COR-L47 (cell line): ENCODE measurements at regions not wholly inside any gene's neighbourhood (a gene's known extent, or its start where the extent isn't known, plus 50 kb on each side); places are given as distances from the start of the nearest gene placed in this dataset.
"Not testable (repeated sequence)": the region's sequence is repeated elsewhere in the genome, so short reads cannot be mapped to it uniquely, and the experiment has no call there.

Experiments used
- DNase-seq: peaks from one replicate; lab custom pipeline; 2025; lab: John Stamatoyannopoulos, UW

GRCh38 chr5:124895236-124895635, 148.8 kb upstream of the ZNF608 start:
- no peak for DNase-seq

- no peak for DNase-seq
Measured at GRCh38 chr5:124901081-124901480, 154.6 kb upstream of the ZNF608 start.

- DNase-seq, result peak; percentile 53
Measured at GRCh38 chr5:124902097-124902821, 155.8 kb upstream of the ZNF608 start.

- DNase-seq, result no peak
Measured at GRCh38 chr5:124905256-124906130, 159.1 kb upstream of the ZNF608 start.

GRCh38 chr5:124906339-124907097, 160.1 kb upstream of the ZNF608 start:
- peak; percentile 62 for DNase-seq

GRCh38 chr5:124907098-124907644, 160.7 kb upstream of the ZNF608 start:
- DNase-seq, result no peak

GRCh38 chr5:124908581-124909451, 162.4 kb upstream of the ZNF608 start:
- DNase-seq, result peak; percentile 87

GRCh38 chr5:124909734-124910133, 163.3 kb upstream of the ZNF608 start:
- peak; percentile 11 for DNase-seq

- no peak for DNase-seq
Measured at GRCh38 chr5:124910354-124911016, 164.0 kb upstream of the ZNF608 start.

- DNase-seq, result no peak
Measured at GRCh38 chr5:124912638-124913328, 166.3 kb upstream of the ZNF608 start.

GRCh38 chr5:124913329-124913653, 166.9 kb upstream of the ZNF608 start:
- no peak for DNase-seq

GRCh38 chr5:124916313-124916712, 169.9 kb upstream of the ZNF608 start:
- not testable (repeated sequence) for DNase-seq

GRCh38 chr5:124918618-124919017, 172.2 kb upstream of the ZNF608 start:
- no peak for DNase-seq

GRCh38 chr5:124919076-124919475, 172.6 kb upstream of the ZNF608 start:
- no peak for DNase-seq

GRCh38 chr5:124919747-124920525, 173.5 kb upstream of the ZNF608 start:
- no peak for DNase-seq

- no peak for DNase-seq
Measured at GRCh38 chr5:124920909-124921666, 174.6 kb upstream of the ZNF608 start.

- no peak for DNase-seq
Measured at GRCh38 chr5:124921694-124922093, 175.3 kb upstream of the ZNF608 start.

- no peak for DNase-seq
Measured at GRCh38 chr5:124922255-124922975, 176.0 kb upstream of the ZNF608 start.
